GF-D8 (cell line): ENCODE measurements at regions not wholly inside any gene's neighbourhood (a gene's known extent, or its start where the extent isn't known, plus 50 kb on each side); places are given as distances from the start of the nearest gene placed in this dataset.
A peak's percentile ranks its signal among the peaks of the same experiment; 100 is the strongest.

ENCODE experiments used
- DNase-seq: peaks from one replicate; lab custom pipeline; 2025; lab: John Stamatoyannopoulos, UW

GRCh38 chr6:7468382-7469081 lies 72.9 kb upstream of the DSP start:
- peak; percentile 3 for DNase-seq

- DNase-seq = no peak
These were observed 71.8 kb upstream of the DSP start for GRCh38 chr6:7469696-7470095.

GRCh38 chr6:7471171-7471570 lies 70.3 kb upstream of the DSP start:
- DNase-seq = no peak

DNA sequence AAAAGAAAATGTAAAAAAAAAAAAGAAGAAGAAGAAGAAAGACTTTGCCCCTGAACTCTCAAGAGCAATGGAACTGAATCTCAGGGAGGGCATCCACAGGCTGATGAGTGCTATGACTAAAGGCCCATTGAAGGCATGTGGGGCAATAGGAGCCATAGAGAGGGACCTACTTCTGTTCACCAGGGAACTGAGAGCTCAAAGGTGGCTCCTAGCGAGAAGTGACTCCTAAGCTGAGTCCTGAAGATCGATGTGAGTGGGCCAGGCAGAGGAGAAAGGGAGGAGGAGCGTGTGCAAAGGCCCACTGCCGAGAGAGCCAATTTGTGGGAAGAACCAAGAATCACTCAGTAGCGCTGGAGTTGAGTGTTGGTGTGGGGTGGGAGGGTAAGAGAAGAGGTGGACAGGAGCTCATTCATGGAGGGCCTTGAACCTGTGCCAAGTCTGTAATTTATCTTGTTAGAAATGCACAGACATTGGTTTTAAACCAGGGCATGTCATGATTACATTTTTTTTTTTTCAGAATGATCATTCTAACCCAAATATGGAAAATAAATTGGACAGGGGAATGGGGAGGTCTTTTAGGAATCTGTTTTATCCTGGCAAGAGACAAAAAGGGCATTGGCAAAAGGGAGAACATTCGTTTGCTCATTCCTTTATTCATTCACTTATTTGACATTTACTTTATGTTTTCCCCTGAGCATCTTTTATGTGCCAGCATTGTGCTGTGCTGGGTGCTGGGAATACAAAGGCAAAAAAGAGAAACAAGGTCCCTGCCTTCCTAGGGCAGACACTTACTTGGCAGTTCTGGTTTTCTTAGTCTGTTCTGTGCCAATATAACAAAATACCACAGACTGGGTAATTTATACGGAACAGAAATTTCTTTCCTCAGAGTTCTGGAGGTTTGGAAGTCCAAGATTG lies 67.4 kb upstream of the DSP start:
- DNase-seq = no peak

GRCh38 chr6:7475081-7475480 lies 66.4 kb upstream of the DSP start:
- no peak for DNase-seq

DNA sequence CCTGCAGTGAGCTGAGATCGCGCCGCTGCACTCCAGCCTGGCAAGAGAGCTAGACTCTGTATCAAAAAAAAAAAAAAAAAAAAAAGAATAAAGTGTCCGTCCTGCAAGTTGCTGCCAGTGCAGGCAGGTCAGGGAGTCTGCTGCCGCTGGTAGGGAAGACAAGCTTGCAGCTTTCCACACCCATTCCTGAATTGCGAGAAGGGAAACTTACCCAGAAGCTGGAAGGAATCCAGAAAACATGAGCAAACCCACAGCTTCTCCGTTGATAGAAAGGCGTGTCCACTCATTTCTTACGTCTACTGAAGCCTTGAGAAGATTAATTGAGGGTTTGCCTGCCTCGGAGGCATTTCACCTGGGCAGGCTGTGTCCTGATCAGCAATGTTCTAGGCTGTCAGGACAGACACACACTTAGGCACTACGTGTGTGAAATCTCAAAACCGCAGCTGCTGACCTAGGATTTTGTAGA lies 61.6 kb upstream of the DSP start:
- DNase-seq = no peak

- no peak for DNase-seq
These were observed 56.8 kb upstream of the DSP start for GRCh38 chr6:7484666-7485065.

GRCh38 chr6:7486951-7487350 lies 54.5 kb upstream of the DSP start:
- no peak for DNase-seq

GRCh38 chr6:7488494-7488893 lies 53.0 kb upstream of the DSP start:
- DNase-seq = no peak

DNA sequence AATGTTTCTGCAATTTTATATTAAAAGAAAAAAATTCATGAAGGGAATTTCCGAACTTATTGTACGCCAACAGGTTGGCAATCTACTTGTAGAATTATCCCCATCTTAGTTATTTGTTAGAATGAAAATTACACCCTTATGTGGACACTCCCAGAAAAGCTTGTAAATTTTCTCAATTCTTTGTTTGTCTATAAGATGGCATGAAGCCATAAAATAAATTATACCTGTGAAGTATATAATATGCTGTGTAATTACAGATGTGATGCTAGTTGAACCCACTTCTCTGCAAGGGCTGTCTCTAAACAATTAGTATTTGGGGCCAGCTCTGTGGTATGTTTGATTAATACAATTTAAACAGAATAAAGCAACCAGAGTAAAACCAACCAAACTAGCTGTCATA lies 52.1 kb upstream of the DSP start:
- no peak for DNase-seq
